NAMALWA (cell line): ENCODE measurements at regions not wholly inside any gene's neighbourhood (a gene's known extent, or its start where the extent isn't known, plus 50 kb on each side); places are given as distances from the start of the nearest gene placed in this dataset.
"Not testable (repeated sequence)": the region's sequence is repeated elsewhere in the genome, so short reads cannot be mapped to it uniquely, and the experiment has no call there.

Experiments used
- DNase-seq: peaks from one replicate; pipeline ENCODE4 v3.0.0-alpha.2; 2015; ENCODE audit warnings: low spot score

GRCh38 chrX:40853004-40853815 is 117.9 kb upstream of the MED14 start:
- no peak for DNase-seq

GRCh38 chrX:40853816-40854123 is 118.4 kb upstream of the MED14 start:
- no peak for DNase-seq

- no peak for DNase-seq
These were observed 118.9 kb upstream of the MED14 start for GRCh38 chrX:40854242-40854641.

- DNase-seq, result no peak
These were observed 120.1 kb upstream of the MED14 start for GRCh38 chrX:40855411-40855810.

- DNase-seq, result no peak
These were observed 120.7 kb upstream of the MED14 start for GRCh38 chrX:40855932-40856515.

GRCh38 chrX:40861952-40862554 is 126.7 kb upstream of the MED14 start:
- not testable (repeated sequence) for DNase-seq

GRCh38 chrX:40863260-40863659 is 127.9 kb upstream of the MED14 start:
- DNase-seq, result not testable (repeated sequence)

GRCh38 chrX:40863671-40864070 is 128.3 kb upstream of the MED14 start:
- no peak for DNase-seq

- no peak for DNase-seq
These were observed 129.6 kb upstream of the MED14 start for GRCh38 chrX:40864972-40865371.

GRCh38 chrX:40866893-40867292 is 131.6 kb upstream of the MED14 start:
- no peak for DNase-seq

GRCh38 chrX:40867352-40867751 is 132.0 kb upstream of the MED14 start:
- no peak for DNase-seq

- DNase-seq, result no peak
These were observed 133.5 kb upstream of the MED14 start for GRCh38 chrX:40868868-40869267.

GRCh38 chrX:40870982-40871381 is 135.6 kb upstream of the MED14 start:
- DNase-seq, result not testable (repeated sequence)

GRCh38 chrX:40871385-40872082 is 136.2 kb upstream of the MED14 start:
- peak; percentile 1 for DNase-seq

GRCh38 chrX:40872351-40872750 is 137.0 kb upstream of the MED14 start:
- DNase-seq, result no peak

GRCh38 chrX:40875476-40875875 is 140.1 kb upstream of the MED14 start:
- DNase-seq, result no peak

GRCh38 chrX:40877887-40878286 is 142.5 kb upstream of the MED14 start:
- DNase-seq, result peak; percentile 37

GRCh38 chrX:40878766-40879165 is 143.4 kb upstream of the MED14 start:
- no peak for DNase-seq

- DNase-seq, result not testable (repeated sequence)
These were observed 143.8 kb upstream of the MED14 start for GRCh38 chrX:40879172-40879571.

- DNase-seq, result no peak
These were observed 145.4 kb upstream of the MED14 start for GRCh38 chrX:40880712-40881111.

- DNase-seq, result no peak
These were observed 147.8 kb upstream of the MED14 start for GRCh38 chrX:40883021-40883619.

GRCh38 chrX:40885989-40886388 is 150.6 kb upstream of the MED14 start:
- DNase-seq, result no peak
